ENCODE measurements at regions not wholly inside any gene's neighbourhood (a gene's known extent, or its start where the extent isn't known, plus 50 kb on each side); places are given as distances from the start of the nearest gene placed in this dataset.

- WGBS (ENCODE audit: insufficient coverage, low lambda C conversion rate), result no CpG with 5 or more reads among the region's 9 CpGs
- Histone ChIP-seq H3K27ac (ENCODE audit: low read length) (no peak overlapping the region), H3K36me3 (ENCODE audit: control insufficient read depth, insufficient read depth, low read length) (no peaks in the 10 kb centered on the region), H3K27me3 (ENCODE audit: control insufficient read depth, insufficient read depth, low read length) (no peaks in the 10 kb centered on the region), H3K4me1 (ENCODE audit: control insufficient read depth, insufficient read depth, low read length) (no peaks in the 10 kb centered on the region), H3K4me3 (ENCODE audit: low read length) (no peak overlapping the region), H3K9me3 (ENCODE audit: control insufficient read depth, low read depth, low read length) (peaks cover 4% of the 10 kb centered on the region)
- no peak for DNase-seq
These were observed 61.0 kb upstream of the SPTLC1 start for GRCh38 chr9:92176068-92176799.

GRCh38 chr9:92175441-92175840, 60.2 kb upstream of the SPTLC1 start:
- Histone ChIP-seq H3K27ac (ENCODE audit: low read length) (no peak overlapping the region), H3K4me3 (ENCODE audit: low read length) (no peak overlapping the region), H3K36me3 (ENCODE audit: control insufficient read depth, insufficient read depth, low read length) (no peaks in the 10 kb centered on the region), H3K9me3 (ENCODE audit: control insufficient read depth, low read depth, low read length) (peaks cover 4% of the 10 kb centered on the region), H3K27me3 (ENCODE audit: control insufficient read depth, insufficient read depth, low read length) (no peaks in the 10 kb centered on the region), H3K4me1 (ENCODE audit: control insufficient read depth, insufficient read depth, low read length) (no peaks in the 10 kb centered on the region)
- DNase-seq, result no peak
- no CpG with 5 or more reads among the region's 2 CpGs for WGBS (ENCODE audit: insufficient coverage, low lambda C conversion rate)

- Histone ChIP-seq H3K27me3 (ENCODE audit: control insufficient read depth, insufficient read depth, low read length) (no peaks in the 10 kb centered on the region), H3K4me3 (ENCODE audit: low read length) (no peak overlapping the region), H3K4me1 (ENCODE audit: control insufficient read depth, insufficient read depth, low read length) (no peaks in the 10 kb centered on the region), H3K36me3 (ENCODE audit: control insufficient read depth, insufficient read depth, low read length) (no peaks in the 10 kb centered on the region), H3K9me3 (ENCODE audit: control insufficient read depth, low read depth, low read length) (peaks cover 4% of the 10 kb centered on the region), H3K27ac (ENCODE audit: low read length) (no peak overlapping the region)
- DNase-seq, result no peak
- no CpG with 5 or more reads among the region's 7 CpGs for WGBS (ENCODE audit: insufficient coverage, low lambda C conversion rate)
These were observed 58.1 kb upstream of the SPTLC1 start for GRCh38 chr9:92173318-92173717.

GRCh38 chr9:92171822-92172221, 56.6 kb upstream of the SPTLC1 start:
- H3K27me3 ChIP-seq (ENCODE audit: control insufficient read depth, insufficient read depth, low read length), result no peaks in the 10 kb centered on the region
- H3K9me3 ChIP-seq (ENCODE audit: control insufficient read depth, low read depth, low read length), result peaks cover 4% of the 10 kb centered on the region
- H3K27ac ChIP-seq (ENCODE audit: low read length), result no peak overlapping the region
- no peak for DNase-seq
- H3K36me3 ChIP-seq (ENCODE audit: control insufficient read depth, insufficient read depth, low read length), result no peaks in the 10 kb centered on the region
- no peak overlapping the region for H3K4me3 ChIP-seq (ENCODE audit: low read length)
- WGBS (ENCODE audit: insufficient coverage, low lambda C conversion rate), result no CpG with 5 or more reads among the region's 9 CpGs
- no peaks in the 10 kb centered on the region for H3K4me1 ChIP-seq (ENCODE audit: control insufficient read depth, insufficient read depth, low read length)

GRCh38 chr9:92171281-92171680, 56.1 kb upstream of the SPTLC1 start:
- DNase-seq, result no peak
- Histone ChIP-seq H3K4me1 (ENCODE audit: control insufficient read depth, insufficient read depth, low read length) (no peaks in the 10 kb centered on the region), H3K9me3 (ENCODE audit: control insufficient read depth, low read depth, low read length) (peaks cover 4% of the 10 kb centered on the region), H3K36me3 (ENCODE audit: control insufficient read depth, insufficient read depth, low read length) (no peaks in the 10 kb centered on the region), H3K27me3 (ENCODE audit: control insufficient read depth, insufficient read depth, low read length) (no peaks in the 10 kb centered on the region), H3K27ac (ENCODE audit: low read length) (no peak overlapping the region), H3K4me3 (ENCODE audit: low read length) (no peak overlapping the region)
- no CpG with 5 or more reads among the region's 3 CpGs for WGBS (ENCODE audit: insufficient coverage, low lambda C conversion rate)

GRCh38 chr9:92170848-92171247, 55.6 kb upstream of the SPTLC1 start:
- Histone ChIP-seq H3K4me1 (ENCODE audit: control insufficient read depth, insufficient read depth, low read length) (no peaks in the 10 kb centered on the region), H3K9me3 (ENCODE audit: control insufficient read depth, low read depth, low read length) (peaks cover 4% of the 10 kb centered on the region), H3K36me3 (ENCODE audit: control insufficient read depth, insufficient read depth, low read length) (no peaks in the 10 kb centered on the region), H3K4me3 (ENCODE audit: low read length) (no peak overlapping the region), H3K27me3 (ENCODE audit: control insufficient read depth, insufficient read depth, low read length) (no peaks in the 10 kb centered on the region), H3K27ac (ENCODE audit: low read length) (no peak overlapping the region)
- no CpG with 5 or more reads among the region's 9 CpGs for WGBS (ENCODE audit: insufficient coverage, low lambda C conversion rate)
- no peak for DNase-seq

- WGBS (ENCODE audit: insufficient coverage, low lambda C conversion rate), result 40% methylated on average over 1 of the region's 2 CpGs
- Histone ChIP-seq H3K4me3 (ENCODE audit: low read length) (no peak overlapping the region), H3K27me3 (ENCODE audit: control insufficient read depth, insufficient read depth, low read length) (no peaks in the 10 kb centered on the region), H3K9me3 (ENCODE audit: control insufficient read depth, low read depth, low read length) (no peaks in the 10 kb centered on the region), H3K4me1 (ENCODE audit: control insufficient read depth, insufficient read depth, low read length) (no peaks in the 10 kb centered on the region), H3K36me3 (ENCODE audit: control insufficient read depth, insufficient read depth, low read length) (no peaks in the 10 kb centered on the region), H3K27ac (ENCODE audit: low read length) (no peak overlapping the region)
- no peak for DNase-seq
These were observed 50.3 kb upstream of the SPTLC1 start for GRCh38 chr9:92165484-92165883.

Measured in large intestine (tissue), 3 donors.